ENCODE measurements at regions not wholly inside any gene's neighbourhood (a gene's known extent, or its start where the extent isn't known, plus 50 kb on each side); places are given as distances from the start of the nearest gene placed in this dataset.

DNA sequence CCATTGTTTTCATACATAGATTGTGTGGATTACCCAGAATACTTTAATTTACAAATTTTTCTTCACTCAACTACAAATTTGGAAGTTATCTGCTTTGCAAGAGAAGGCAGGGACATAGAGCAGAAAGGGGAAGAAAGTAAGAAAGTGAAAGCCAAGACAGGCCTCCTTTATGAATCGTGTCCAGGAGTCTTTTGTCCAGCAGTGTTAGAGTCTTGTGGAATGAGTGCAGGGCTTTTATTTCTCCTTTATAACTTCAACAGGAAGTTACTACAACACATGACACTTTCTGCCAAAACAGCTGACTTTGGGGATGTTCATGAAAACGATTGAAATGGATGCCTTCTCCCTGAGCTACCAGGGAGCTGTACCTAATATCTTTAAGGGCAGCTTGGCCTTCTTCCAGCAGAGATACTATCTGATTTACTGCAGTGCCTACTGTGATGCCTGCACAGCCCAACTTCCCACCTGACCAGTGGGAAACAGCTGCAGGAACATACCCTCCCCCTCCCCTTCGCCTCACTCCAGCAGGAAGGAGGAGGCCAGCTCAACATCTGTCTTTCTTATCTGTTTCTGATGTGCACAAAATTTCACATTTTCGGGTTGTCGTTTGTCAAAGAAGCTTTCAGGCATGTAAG, 557.7 kb upstream of the SLIT2 start:
- TF ChIP-seq, protein P1, sequence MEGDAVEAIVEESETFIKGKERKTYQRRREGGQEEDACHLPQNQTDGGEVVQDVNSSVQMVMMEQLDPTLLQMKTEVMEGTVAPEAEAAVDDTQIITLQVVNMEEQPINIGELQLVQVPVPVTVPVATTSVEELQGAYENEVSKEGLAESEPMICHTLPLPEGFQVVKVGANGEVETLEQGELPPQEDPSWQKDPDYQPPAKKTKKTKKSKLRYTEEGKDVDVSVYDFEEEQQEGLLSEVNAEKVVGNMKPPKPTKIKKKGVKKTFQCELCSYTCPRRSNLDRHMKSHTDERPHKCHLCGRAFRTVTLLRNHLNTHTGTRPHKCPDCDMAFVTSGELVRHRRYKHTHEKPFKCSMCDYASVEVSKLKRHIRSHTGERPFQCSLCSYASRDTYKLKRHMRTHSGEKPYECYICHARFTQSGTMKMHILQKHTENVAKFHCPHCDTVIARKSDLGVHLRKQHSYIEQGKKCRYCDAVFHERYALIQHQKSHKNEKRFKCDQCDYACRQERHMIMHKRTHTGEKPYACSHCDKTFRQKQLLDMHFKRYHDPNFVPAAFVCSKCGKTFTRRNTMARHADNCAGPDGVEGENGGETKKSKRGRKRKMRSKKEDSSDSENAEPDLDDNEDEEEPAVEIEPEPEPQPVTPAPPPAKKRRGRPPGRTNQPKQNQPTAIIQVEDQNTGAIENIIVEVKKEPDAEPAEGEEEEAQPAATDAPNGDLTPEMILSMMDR (IDR thresholded peaks at IDR 0.05; ENCODE audit: insufficient read depth, low read length): no peak
- no peak for TF ChIP-seq SPI1 (IDR thresholded peaks at IDR 0.05; ENCODE audit: borderline replicate concordance, low read depth)
- no peak for TF ChIP-seq REST (IDR thresholded peaks at IDR 0.05; ENCODE audit: insufficient replicate concordance, low read depth)
- TF ChIP-seq POLR2AphosphoS5 (IDR thresholded peaks at IDR 0.05; ENCODE audit: low read depth): no peak
- no peak for TF ChIP-seq GABPA (IDR thresholded peaks at IDR 0.05; ENCODE audit: low read depth)
- Histone ChIP-seq H3K27me3 (ENCODE audit: insufficient read depth, poor library complexity, severe bottlenecking) (no peaks in the 10 kb centered on the region), H3K4me3 (replicated peaks; ENCODE audit: insufficient read depth, low read length) (no peak overlapping the region), H3K27ac (replicated peaks) (no peak overlapping the region)
- DNase-seq (ENCODE audit: low read depth in 1 of 2, low spot score in 1 of 2): no peak

GRCh38 chr4:19689511-19689910, 562.2 kb upstream of the SLIT2 start:
- Histone ChIP-seq H3K27me3 (ENCODE audit: insufficient read depth, poor library complexity, severe bottlenecking) (no peaks in the 10 kb centered on the region), H3K27ac (replicated peaks) (no peak overlapping the region), H3K4me3 (replicated peaks; ENCODE audit: insufficient read depth, low read length) (no peak overlapping the region)
- TF ChIP-seq REST (IDR thresholded peaks at IDR 0.05; ENCODE audit: insufficient replicate concordance, low read depth) (no peak), GABPA (IDR thresholded peaks at IDR 0.05; ENCODE audit: low read depth) (no peak), SPI1 (IDR thresholded peaks at IDR 0.05; ENCODE audit: borderline replicate concordance, low read depth) (no peak), POLR2AphosphoS5 (IDR thresholded peaks at IDR 0.05; ENCODE audit: low read depth) (no peak)
- TF ChIP-seq, protein P1 (IDR thresholded peaks at IDR 0.05; ENCODE audit: insufficient read depth, low read length): no peak
- DNase-seq (ENCODE audit: low read depth in 1 of 2, low spot score in 1 of 2): no peak

- Histone ChIP-seq H3K27me3 (ENCODE audit: insufficient read depth, poor library complexity, severe bottlenecking) (no peaks in the 10 kb centered on the region), H3K4me3 (replicated peaks; ENCODE audit: insufficient read depth, low read length) (no peak overlapping the region), H3K27ac (replicated peaks) (no peak overlapping the region)
- no peak for TF ChIP-seq POLR2AphosphoS5 (IDR thresholded peaks at IDR 0.05; ENCODE audit: low read depth)
- TF ChIP-seq, protein P1 (IDR thresholded peaks at IDR 0.05; ENCODE audit: insufficient read depth, low read length): no peak
- no peak for TF ChIP-seq SPI1 (IDR thresholded peaks at IDR 0.05; ENCODE audit: borderline replicate concordance, low read depth)
- no peak for TF ChIP-seq REST (IDR thresholded peaks at IDR 0.05; ENCODE audit: insufficient replicate concordance, low read depth)
- TF ChIP-seq GABPA (IDR thresholded peaks at IDR 0.05; ENCODE audit: low read depth): no peak
- DNase-seq (ENCODE audit: low read depth in 1 of 2, low spot score in 1 of 2): no peak
Observed at GRCh38 chr4:19686456-19686855, 565.2 kb upstream of the SLIT2 start.

Data from HL-60 (cell line).